OCI-LY1 (cell line): ENCODE measurements at regions not wholly inside any gene's neighbourhood (a gene's known extent, or its start where the extent isn't known, plus 50 kb on each side); places are given as distances from the start of the nearest gene placed in this dataset.

Experiments
- EZH2 ChIP-seq: fragments of 200-600 bp; sonication (generic), shearing (Covaris generic); IDR thresholded peaks from 2 replicates; pipeline ENCODE4 v1.8.0; 2017; ENCODE audit warnings: borderline replicate concordance, mixed run types, mild to moderate bottlenecking, antibody characterized with exemption, low read length, moderate library complexity, mixed read lengths
- TF ChIP-seq, protein P1 (sequence below): fragments of 200-600 bp; sonication (generic), shearing (Covaris generic); IDR thresholded peaks from 2 replicates; pipeline ENCODE4 v1.5.1; 2017; ENCODE audit warnings: mild to moderate bottlenecking, antibody characterized with exemption, low read length, moderate library complexity, mixed read lengths

DNA sequence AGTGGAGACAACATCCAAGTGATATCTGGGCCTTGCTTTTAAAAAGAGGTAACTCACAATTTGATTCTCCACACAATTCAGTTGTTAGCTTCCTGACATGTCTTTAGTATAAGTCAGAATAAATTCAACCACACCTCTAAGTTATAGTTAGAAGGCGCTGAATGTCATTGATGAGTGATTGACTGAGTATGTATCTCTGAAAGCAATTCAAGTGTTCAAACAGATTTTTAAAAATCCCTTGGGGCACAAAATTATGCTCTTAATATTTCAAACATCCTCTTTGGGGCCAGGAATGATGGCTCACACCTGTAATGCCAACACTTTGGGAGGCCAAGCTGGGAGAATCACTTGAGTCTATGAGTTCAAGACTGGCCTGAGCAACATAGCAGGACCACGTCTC, 137.0 kb upstream of the PRR20A start:
- TF ChIP-seq, protein P1, sequence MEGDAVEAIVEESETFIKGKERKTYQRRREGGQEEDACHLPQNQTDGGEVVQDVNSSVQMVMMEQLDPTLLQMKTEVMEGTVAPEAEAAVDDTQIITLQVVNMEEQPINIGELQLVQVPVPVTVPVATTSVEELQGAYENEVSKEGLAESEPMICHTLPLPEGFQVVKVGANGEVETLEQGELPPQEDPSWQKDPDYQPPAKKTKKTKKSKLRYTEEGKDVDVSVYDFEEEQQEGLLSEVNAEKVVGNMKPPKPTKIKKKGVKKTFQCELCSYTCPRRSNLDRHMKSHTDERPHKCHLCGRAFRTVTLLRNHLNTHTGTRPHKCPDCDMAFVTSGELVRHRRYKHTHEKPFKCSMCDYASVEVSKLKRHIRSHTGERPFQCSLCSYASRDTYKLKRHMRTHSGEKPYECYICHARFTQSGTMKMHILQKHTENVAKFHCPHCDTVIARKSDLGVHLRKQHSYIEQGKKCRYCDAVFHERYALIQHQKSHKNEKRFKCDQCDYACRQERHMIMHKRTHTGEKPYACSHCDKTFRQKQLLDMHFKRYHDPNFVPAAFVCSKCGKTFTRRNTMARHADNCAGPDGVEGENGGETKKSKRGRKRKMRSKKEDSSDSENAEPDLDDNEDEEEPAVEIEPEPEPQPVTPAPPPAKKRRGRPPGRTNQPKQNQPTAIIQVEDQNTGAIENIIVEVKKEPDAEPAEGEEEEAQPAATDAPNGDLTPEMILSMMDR: no peak
- no peak for TF ChIP-seq EZH2
